ENCODE measurements at regions not wholly inside any gene's neighbourhood (a gene's known extent, or its start where the extent isn't known, plus 50 kb on each side); places are given as distances from the start of the nearest gene placed in this dataset.

- DNase-seq (ENCODE audit: low read depth): no peak
- no peak overlapping the region for H3K4me3 ChIP-seq (ENCODE audit: low read depth, low read length)
- TF ChIP-seq POLR2A (IDR thresholded peaks at IDR 0.05; ENCODE audit: extremely low read depth, insufficient read length): no peak
- no peak for TF ChIP-seq CTCF (IDR thresholded peaks at IDR 0.05; ENCODE audit: low read depth, low read length)
- TF ChIP-seq MYC (IDR thresholded peaks at IDR 0.05; ENCODE audit: low read depth, low read length): no peak
- TF ChIP-seq, protein P1, sequence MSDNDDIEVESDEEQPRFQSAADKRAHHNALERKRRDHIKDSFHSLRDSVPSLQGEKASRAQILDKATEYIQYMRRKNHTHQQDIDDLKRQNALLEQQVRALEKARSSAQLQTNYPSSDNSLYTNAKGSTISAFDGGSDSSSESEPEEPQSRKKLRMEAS (IDR thresholded peaks at IDR 0.05; ENCODE audit: low read depth, low read length): no peak
Measured at GRCh38 chr9:106798016-106798799, 64.8 kb upstream of the ZNF462 start.

DNA sequence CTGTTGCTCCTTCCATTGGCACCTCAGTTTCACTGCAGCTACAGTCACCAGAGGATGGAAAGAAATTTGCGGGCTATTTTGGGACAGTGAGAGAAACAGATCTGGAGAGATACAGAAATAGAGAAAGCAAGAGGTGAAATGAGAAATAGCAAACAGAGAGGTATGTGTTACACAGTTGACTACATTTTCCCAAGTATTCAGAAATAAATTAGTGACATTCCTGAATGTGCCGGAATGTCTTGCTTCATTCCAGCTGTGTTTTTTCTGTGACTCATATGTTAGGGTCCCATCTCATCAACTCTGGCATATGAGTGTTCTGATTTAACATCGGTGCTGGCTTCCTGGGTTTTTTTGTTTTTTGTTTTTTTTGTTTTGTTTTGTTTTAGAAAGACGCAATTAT lies 63.8 kb upstream of the ZNF462 start:
- no peak for DNase-seq (ENCODE audit: low read depth)
- TF ChIP-seq, protein P1 (IDR thresholded peaks at IDR 0.05; ENCODE audit: low read depth, low read length): no peak
- TF ChIP-seq POLR2A (IDR thresholded peaks at IDR 0.05; ENCODE audit: extremely low read depth, insufficient read length) (no peak), MYC (IDR thresholded peaks at IDR 0.05; ENCODE audit: low read depth, low read length) (no peak), CTCF (IDR thresholded peaks at IDR 0.05; ENCODE audit: low read depth, low read length) (no peak)

GRCh38 chr9:106800701-106801270 lies 62.2 kb upstream of the ZNF462 start:
- H3K4me3 ChIP-seq (ENCODE audit: low read depth, low read length): no peak overlapping the region
- TF ChIP-seq MYC (IDR thresholded peaks at IDR 0.05; ENCODE audit: low read depth, low read length) (no peak), CTCF (IDR thresholded peaks at IDR 0.05; ENCODE audit: low read depth, low read length) (no peak), POLR2A (IDR thresholded peaks at IDR 0.05; ENCODE audit: extremely low read depth, insufficient read length) (no peak)
- TF ChIP-seq, protein P1 (IDR thresholded peaks at IDR 0.05; ENCODE audit: low read depth, low read length): no peak
- no peak for DNase-seq (ENCODE audit: low read depth)

More for the DNA sequence above, 63.8 kb upstream of the ZNF462 start:
- H3K4me3 ChIP-seq (ENCODE audit: low read depth, low read length): no peak overlapping the region

DNA sequence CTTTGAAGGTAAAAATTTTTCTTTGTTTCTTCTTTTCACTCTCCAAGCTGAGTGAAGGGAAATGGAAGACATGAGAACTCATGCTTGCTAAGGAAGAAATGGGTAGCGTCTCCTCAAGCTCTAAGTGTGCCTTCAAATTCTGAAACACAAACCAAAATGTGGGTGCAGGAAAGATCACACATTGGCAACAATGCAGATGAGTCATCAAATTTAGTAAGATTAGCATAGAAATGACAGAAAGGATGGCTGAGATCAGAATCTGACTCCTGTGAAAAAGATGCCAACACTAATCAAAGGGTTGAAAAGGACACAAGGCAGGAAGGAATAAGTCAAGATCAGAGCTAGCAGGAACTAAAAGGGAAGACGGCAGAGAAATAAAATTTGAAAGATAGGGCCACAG lies 61.1 kb upstream of the ZNF462 start:
- TF ChIP-seq, protein P1 (IDR thresholded peaks at IDR 0.05; ENCODE audit: low read depth, low read length): no peak
- TF ChIP-seq MYC (IDR thresholded peaks at IDR 0.05; ENCODE audit: low read depth, low read length): no peak
- no peak for TF ChIP-seq POLR2A (IDR thresholded peaks at IDR 0.05; ENCODE audit: extremely low read depth, insufficient read length)
- TF ChIP-seq CTCF (IDR thresholded peaks at IDR 0.05; ENCODE audit: low read depth, low read length): no peak
- no peak for DNase-seq (ENCODE audit: low read depth)
- no peak overlapping the region for H3K4me3 ChIP-seq (ENCODE audit: low read depth, low read length)

Data from NB4 (cell line).